NCI-H2227 (cell line): ENCODE measurements at regions not wholly inside any gene's neighbourhood (a gene's known extent, or its start where the extent isn't known, plus 50 kb on each side); places are given as distances from the start of the nearest gene placed in this dataset.
"Not testable (repeated sequence)": the region's sequence is repeated elsewhere in the genome, so short reads cannot be mapped to it uniquely, and the experiment has no call there.

Experiments used
- DNase-seq: peaks from one replicate; lab custom pipeline; 2025; ENCODE audit not compliant: unreplicated experiment; lab: John Stamatoyannopoulos, UW

- DNase-seq: no peak
These were observed 102.2 kb upstream of the CHD1 start for GRCh38 chr5:99030906-99031440.

DNA sequence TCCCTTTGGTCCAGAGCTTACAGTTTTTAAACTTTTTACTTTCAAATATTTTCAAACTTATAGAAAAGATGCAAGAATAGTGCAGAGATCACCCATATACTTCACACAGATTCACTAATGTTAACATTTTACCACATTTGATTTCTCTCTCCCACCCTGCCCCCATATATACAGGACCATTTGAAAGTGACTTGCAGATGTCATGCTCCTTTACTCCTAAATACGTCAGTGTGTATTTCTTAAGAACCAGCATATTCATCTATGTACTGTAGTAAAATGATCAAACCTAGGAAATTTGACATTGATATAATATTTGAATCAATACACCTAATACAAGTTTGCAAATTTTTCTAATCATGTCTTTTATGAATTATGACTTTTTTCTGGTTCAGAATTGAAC lies 100.4 kb upstream of the CHD1 start:
- no peak for DNase-seq

- not testable (repeated sequence) for DNase-seq
These were observed 99.4 kb upstream of the CHD1 start for GRCh38 chr5:99028170-99028569.

DNA sequence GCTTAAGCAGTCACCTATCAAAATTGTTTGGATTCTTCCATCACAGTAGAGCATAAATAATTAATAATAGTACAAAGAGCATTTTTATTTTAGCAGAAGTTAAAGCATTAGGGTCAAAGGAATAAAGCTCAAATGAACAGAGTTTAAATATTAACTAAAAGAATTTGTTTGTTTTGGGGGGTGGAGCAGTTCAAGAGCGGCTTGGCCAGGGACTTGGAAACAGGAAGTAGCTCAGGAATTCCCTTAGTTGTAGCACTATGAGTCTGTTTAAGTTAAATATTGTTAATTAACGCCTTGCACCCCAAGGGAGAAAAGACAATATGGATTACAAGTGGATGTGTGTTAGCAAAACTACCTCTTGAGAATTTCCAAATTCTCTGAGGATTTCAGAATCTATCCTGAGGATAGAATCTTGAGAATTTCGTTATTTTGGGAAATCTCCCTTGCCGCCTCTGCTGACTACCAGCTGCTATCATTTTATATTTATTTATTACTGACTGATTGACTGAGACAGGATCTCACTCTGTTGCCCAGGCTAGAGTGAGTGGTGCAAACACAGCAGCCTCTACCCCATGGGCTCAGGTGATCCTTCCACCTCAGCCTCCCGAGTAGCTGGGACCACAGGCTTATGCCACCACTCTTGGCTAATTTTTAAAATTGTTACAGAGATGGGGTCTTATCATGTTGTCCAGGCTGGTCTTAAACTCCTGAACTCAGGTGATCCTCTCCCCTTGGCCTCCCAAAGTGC lies 96.7 kb upstream of the CHD1 start:
- no peak for DNase-seq

DNA sequence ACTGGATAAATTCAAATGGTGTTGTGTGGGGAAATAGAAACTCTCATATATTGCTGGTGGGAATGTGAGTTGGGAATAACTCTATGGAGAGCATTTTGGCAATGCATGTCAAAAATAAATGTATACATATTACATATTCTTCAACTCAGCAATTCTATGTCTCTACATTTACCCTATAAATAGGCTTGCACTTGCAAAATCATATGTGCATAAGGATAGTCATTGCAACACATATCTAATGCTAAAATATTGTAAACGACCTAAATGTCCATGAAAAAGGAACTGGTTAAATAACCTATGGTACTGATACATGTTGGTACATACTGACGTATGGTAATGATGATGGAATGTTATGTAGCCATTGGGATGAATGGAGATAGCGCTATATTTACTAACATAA lies 94.5 kb upstream of the CHD1 start:
- DNase-seq: no peak

- no peak for DNase-seq
These were observed 93.4 kb upstream of the CHD1 start for GRCh38 chr5:99022250-99022649.

- no peak for DNase-seq
These were observed 91.9 kb upstream of the CHD1 start for GRCh38 chr5:99020698-99021048.

- no peak for DNase-seq
These were observed 91.2 kb upstream of the CHD1 start for GRCh38 chr5:99019812-99020697.

GRCh38 chr5:99019254-99019653 lies 90.4 kb upstream of the CHD1 start:
- DNase-seq: no peak

DNA sequence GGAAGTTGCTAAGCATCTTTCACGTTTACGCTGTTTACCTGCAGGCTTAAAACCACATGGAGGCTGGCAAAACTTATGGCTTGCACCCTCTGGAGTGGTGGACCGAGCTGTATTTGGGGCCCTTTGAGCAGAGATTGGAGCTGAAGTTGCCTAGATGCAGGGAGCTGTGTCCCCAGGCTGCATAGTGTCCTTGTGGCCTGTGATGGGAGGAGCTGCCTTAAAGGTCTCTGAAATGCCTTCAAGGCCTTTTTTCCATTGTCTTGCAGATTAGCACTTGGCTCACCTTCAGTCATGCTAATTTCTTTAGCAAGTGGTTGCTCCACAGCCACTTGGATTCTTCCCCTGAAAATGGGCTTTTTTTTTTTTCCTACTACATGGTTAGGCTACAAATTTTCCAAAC lies 81.5 kb upstream of the CHD1 start:
- DNase-seq: no peak

- DNase-seq: not testable (repeated sequence)
These were observed 79.2 kb upstream of the CHD1 start for GRCh38 chr5:99008009-99008408.

DNA sequence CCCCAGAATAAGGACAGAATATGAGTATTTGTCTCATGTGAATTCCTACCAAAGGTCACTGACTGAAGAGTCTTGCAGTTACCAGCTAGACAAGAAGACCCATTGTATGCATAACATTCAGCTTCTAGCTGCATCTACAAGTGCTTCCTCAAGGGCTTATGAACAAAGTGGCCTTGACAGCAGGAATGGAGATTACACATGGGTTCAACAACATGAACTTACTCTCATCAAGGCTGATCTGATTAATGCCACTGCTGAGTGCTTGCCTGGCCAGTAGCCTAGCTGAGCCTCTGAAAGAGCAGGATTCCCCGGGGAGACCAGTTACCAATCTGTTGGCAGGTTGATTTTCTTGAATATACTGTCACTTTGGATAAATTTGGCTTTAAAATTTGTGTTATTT lies 76.7 kb upstream of the CHD1 start:
- DNase-seq: no peak

GRCh38 chr5:99004960-99005359 lies 76.2 kb upstream of the CHD1 start:
- no peak for DNase-seq

GRCh38 chr5:99000876-99001275 lies 72.1 kb upstream of the CHD1 start:
- no peak for DNase-seq

DNA sequence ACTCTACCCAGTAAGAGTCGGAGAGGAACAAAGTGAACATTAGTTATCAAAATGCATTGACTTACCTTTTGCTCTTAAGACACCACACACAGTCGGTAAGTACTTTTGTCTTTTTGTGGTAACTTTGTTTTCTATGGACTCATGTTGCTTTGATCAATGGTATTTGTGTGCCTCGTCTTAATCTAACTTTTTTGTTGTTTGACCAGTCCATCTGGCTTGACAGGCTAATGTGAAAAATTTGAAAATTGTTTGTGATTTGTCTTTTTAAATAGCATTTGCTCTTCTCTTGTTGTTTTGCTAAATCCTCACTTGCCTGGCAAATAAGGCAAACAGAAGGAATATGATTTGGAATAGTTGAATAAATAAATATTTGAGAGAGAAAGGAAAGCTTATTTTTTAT lies 71.4 kb upstream of the CHD1 start:
- no peak for DNase-seq

DNA sequence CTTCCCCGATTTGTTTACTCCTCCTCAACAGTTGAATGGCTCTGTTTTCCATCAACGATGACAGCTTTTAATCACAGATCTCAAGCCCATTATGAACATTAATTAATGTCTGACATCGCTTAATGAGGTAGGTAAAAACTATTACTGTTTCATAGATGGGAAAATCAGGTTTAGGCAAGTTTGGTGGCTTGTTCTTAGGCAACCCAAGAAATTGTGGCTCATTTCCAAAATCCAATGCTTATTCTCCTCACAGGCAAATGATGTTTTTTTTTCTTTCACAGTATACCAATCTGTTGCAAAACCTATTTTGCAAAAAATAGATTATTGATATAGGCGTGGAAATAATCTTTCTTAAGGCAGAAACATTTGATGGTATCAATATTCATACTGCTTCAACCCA lies 70.8 kb upstream of the CHD1 start:
- no peak for DNase-seq

GRCh38 chr5:98997000-98997399 lies 68.2 kb upstream of the CHD1 start:
- no peak for DNase-seq

DNA sequence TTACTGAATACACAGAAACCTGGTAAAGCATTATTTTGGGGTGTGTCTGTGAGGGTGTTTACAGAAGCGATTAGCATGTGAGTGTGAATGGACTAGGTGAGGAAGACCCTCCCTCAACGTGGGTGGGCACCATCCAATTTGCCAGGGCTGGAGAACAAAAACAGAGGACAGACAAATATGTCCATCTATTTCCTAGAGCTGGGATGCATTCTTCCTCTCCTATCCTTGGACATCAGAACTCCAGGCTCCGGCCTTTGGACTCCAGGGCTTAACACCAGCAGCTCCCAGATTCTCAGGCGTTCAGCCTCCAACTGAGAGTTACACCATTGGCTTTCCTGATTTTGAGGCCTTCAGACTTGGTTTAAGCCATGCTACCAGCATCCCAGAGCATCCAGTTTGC lies 65.8 kb upstream of the CHD1 start:
- no peak for DNase-seq

DNA sequence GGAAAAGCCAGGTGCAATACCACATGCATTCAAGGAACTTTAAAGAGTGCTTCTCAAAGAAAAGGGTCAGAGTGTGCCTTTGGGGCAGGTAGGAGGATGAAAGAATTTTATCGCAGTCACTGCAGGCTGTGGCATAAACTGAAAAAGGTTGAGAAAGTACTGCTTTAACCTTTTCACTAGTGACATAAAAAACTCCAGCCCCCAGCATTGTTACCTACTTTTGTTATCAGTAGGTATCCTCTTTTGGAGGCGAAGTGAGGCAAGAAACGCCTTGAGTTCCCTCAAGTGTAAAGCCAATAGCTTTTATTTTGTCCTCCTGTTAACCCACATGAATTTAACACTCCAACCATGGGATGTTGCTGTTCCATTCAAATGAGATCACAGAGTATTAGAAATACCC lies 64.7 kb upstream of the CHD1 start:
- DNase-seq: no peak

DNA sequence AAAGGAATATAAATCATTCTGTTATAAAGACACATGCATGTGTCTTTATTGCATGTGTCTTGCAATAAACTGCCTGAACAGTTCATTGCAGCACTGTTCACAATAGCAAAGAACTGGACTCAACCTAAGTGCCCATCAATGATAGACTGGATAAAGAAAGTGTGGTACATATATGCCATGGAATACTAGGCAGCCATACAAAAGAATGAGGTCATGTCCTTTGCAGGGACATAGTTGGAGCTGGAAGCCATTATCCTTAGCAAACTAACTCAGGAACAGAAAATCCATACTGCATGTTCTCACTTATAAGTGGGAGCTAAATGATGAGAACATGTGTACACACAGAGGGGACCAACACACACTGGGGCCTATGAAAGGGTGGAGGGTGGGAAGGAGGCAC lies 63.7 kb upstream of the CHD1 start:
- DNase-seq: no peak

DNA sequence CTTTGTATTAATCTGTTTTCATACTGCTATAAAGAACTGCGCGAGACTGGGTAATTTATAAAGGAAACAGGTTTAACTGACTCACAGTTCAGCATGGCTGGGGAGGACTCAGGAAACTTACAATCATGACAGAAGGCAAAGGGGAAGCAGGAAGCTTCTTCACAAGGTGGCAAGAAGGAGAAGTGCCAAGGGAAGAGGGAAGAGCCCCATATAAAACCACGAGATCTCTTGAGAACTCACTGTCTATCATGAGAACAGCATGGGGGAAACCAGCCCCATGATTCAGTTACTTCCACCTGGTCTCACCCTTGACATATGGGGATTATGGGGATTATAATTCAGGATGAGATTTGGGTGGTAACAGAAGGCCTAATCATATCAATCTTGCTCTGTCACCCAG lies 60.9 kb upstream of the CHD1 start:
- no peak for DNase-seq

DNA sequence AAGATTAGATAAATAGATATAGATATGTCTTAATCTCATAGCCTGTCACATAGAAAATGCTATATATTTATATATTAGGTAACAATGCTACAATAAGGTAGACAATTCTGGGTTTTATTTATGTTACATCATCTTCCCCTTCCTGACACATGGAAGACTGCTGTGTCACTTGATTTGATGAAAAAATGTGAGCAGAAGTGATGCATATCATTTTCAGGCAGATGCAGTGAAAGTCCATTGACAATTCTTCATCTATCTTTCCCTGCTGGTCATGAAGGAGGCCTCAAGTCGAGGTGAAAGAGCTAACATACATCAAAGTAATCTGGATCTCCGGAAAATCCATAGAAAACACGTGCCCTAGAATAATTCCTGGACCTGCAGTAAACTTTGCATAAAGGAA lies 57.8 kb upstream of the CHD1 start:
- no peak for DNase-seq
